GM18502 (cell line): ENCODE measurements at regions not wholly inside any gene's neighbourhood (a gene's known extent, or its start where the extent isn't known, plus 50 kb on each side); places are given as distances from the start of the nearest gene placed in this dataset.

ENCODE experiments used
- ATAC-seq: cut with Tn5 transposase; IDR thresholded peaks from one replicate; pipeline ENCODE4 v1.9.1; 2021; ENCODE audit warnings: mild to moderate bottlenecking; ENCODE audit not compliant: unreplicated experiment, poor library complexity

GRCh38 chr6:105920071-105920470 is 166.1 kb upstream of the PRDM1 start:
- no peak for ATAC-seq

DNA sequence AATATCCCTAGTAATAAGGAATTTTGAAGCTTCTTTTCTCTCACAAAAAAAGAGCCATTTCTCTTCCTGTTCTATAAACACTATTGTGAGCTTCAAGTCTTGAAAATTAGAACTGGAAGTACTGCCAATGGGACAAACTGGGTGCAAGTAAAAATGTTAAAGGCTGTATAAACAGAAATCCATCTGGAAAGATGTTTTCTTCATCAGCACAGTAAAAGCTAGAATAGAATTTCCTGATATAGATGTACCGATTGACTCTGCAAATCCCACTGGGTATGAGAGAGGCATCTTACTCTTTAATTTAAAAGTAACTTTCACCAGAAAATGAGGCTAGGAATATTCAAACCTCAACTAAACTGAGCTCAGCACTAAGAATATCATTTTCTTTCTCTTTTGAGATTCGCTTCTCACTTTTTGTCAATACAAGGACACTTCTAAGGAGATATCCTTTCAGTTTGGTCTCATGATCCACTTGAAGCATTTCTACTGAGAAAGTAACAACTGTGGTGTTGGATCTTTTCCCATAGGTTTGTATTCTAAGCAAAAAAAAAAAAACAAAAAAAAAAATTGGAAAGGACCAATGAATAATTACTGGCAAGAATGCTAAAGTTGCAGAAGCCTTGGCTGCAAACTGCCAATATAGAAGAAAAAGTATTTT is 169.0 kb upstream of the PRDM1 start:
- ATAC-seq = no peak

DNA sequence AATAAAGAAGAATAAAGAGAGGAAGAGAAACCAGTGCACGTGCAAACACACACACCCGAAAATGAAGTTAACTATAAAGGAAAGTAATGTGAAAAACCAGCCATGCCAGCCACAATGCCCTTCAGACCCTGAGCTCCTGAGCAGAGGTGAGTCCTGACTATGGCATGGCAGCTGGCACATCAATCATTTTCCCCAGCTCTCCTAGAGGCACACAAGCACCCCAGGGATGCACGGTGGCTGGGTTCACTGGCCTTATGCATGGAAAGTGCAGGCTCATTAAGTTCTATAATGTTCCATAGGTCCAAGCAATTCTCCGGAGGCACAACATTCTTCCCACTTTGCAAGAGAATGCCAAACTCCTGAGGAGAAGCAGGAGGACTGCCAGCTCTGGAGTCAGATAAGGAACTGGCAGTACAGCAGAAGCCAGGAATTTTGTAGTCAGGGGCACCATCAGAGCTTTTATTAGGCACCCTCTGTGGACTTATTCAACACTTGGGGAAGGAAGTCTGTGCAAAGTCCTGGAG is 175.0 kb upstream of the PRDM1 start:
- no peak for ATAC-seq

GRCh38 chr6:105909106-105909505 is 177.0 kb upstream of the PRDM1 start:
- ATAC-seq = no peak

DNA sequence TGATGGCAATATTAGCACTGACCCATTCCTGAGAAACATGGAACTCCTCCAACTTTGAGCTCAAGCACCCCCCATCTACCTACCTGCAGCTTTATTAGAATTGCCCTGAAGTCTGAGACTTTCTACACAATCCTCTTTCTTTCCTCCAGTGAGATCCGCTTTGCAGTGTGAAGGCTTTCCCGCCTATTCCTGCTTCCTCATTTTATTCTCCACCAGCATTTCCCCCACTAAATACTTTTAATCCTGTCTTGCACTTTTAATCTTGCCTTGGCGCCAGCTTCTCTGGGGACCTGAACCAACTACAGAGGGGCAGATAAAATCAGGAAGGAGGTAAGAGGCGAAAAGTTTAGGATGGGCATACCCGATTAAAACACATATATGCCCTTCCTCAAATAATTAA is 178.1 kb upstream of the PRDM1 start:
- ATAC-seq = no peak

- no peak for ATAC-seq
Measured at GRCh38 chr6:105907301-105907700, 178.8 kb upstream of the PRDM1 start.

- no peak for ATAC-seq
Measured at GRCh38 chr6:105902401-105903031, 183.6 kb upstream of the PRDM1 start.

DNA sequence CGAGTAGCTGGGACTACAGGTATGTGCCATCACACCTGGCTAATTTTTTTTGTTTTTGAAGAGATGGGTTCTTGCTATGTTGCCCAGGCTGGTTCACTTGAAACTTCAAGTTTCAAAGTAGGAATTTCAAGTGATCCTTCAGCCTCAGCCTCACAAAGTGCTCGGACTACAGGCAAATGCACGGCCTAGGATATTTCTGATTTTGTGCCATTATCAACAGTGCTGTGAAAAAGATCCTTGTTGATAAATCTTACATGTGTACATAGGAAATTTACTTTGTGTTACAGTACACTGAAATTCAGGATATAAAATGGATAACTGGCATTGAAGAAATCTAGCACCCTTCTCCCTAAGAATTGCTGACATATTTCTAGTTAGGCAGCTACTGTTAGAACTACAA is 184.6 kb upstream of the PRDM1 start:
- ATAC-seq = no peak

DNA sequence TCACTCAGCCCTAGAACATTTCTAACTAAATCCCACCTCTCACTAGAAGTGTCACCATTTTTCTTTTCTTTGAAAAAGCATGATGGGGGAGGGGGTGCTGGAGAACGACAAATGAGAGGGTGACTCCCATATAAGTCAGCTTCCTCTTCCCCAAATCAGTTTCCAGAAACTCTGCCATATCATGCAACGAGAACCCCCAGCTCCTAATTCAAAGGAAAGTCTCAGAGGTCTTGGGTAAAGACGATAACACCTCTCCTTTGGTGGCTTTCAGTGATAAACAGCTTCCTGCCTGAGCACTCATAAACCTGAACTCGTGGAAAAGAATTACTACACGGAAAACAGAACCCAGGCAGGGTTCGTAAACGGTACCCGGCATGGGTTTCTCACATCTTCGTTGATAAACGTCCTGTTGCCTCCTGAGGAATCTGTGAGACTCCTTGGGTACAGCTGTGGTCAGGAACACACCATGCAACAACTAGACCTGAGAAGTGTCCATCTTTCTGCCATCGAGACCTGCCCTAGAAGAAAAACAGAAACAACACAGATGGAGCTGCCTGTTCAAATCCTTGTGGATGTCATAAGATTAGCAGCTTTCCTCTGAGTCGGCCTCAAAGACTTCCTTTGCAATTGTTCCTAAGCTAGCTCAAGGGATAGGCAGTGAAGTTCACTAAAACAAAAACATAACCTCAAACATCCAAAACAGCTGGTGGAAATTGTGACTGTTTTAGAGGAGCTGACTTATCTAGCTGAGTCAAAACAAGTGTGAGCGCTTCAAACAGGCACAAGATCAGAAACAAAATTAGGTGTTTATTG is 185.8 kb upstream of the PRDM1 start:
- no peak for ATAC-seq

DNA sequence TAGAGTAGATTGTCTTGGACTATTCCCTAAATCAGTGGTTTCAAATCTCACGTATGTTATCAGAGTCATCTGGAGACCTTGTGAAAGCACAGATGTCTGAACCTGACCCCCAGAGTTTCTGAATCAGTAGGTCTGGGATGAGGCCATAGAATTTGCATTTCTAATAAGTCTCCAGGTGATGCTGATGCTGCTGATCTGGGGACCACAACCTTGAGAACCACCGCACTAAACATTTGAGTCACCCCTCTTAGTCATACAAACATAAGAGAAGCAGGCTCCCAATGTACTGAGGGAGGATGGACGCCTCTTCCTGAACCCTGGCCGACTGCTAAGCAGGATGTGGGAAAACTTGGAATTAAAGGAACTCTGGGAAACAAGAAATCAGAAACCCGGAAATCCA is 187.8 kb upstream of the PRDM1 start:
- ATAC-seq = peak; percentile 85

- ATAC-seq = no peak
Measured at GRCh38 chr6:105897131-105897530, 189.0 kb upstream of the PRDM1 start.

- ATAC-seq = no peak
Measured at GRCh38 chr6:105896821-105897095, 189.4 kb upstream of the PRDM1 start.

GRCh38 chr6:105896052-105896820 is 189.9 kb upstream of the PRDM1 start:
- ATAC-seq = no peak

DNA sequence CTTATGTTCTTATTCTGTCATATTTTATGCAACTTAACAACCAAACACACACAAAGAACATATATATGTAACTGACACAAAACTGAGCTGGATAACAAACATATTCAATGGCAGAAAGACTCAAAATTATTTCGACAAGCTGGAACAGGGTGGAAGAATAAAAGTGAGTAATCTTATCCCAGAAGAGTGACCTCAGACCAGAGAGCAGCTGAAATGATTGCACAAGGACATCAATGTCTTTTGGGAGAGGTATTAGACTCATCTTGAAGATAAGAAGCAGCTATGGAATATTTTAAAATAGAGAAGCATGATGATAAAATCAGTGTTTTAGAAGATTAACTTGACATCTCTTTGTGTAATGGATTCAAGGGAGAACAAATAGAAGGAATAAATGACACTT is 191.6 kb upstream of the PRDM1 start:
- ATAC-seq = no peak

GRCh38 chr6:105893741-105894140 is 192.4 kb upstream of the PRDM1 start:
- no peak for ATAC-seq

DNA sequence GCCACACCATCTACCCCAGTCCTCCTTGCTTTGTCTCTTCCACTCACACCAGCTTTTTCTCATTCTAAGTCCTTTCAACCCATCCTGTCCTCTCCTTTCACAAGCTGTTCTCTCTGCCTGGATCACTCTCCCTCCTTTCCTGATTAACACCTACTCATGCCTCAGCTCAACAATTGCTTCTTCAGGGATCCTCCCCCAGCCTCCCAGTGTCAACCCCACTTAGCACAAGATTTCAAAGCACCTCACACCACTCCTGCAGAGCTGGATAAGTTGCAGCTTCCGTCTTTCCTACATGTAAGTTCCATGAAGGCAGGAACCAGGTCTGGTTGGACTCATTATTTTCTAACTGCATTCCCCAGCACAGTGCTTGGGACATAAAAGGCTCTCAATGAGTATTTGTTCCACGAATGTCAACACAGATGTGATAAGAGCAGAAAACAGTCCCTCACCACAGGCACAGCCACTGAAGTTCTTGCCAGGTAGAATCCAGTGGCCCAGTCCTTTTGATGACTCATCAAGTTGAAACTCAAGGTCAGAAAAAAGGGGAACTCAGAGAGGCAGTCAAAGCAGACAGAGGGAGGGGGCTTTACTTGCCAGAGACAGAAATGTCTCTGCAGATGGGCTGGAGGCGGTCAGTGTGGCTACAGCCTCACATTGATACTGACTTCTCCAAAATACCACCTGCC is 193.4 kb upstream of the PRDM1 start:
- peak; percentile 93 for ATAC-seq

DNA sequence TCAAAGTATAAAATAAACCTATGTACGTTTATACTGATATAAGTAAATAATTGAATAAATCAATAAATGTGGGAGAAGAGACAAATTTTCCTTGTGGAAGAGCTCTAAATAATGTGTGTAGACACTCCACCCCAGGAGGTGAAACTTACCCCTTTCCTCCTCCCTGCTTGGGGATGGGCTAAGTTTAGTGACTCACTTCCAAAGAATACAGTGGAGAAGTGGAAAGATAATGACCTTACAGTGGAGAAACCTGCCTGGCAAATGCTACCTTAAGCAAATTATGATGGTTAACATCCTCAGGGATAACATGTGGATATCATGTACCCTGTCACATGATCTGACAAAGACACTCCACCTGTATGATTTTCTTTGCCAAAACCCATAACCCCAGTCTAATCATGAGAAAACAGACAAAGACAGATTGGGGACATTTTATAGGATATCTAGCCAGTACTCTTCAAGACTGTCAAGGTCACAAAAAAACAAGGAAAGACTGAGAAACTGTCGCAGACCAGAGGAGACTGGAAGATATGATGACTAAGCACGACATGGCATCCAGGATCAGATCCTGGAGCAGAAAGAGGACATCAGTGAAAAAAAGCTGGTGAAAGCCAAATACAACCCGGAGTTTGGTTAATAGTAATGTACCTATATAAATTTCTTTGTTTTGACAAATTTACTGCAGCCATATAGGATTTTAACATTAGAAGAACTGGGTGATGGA is 195.5 kb upstream of the PRDM1 start:
- ATAC-seq = no peak

DNA sequence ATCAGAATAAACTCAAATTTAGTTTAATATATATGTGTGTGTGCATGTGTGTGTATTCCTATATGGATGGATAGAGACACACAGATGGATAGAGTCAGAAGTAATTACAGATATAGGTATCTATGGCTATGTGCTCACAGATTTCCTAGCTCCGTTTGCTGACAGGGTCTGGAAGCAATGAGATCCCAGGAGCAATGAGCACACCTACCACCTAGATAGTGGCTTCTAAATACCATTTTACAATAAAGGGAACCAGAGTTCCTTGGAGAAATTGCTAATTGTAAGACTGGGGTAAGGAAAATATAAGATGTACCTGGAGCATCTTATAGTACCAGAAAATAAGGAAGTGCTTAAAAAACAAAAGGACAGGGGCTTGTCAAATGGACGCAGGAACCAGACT is 196.2 kb upstream of the PRDM1 start:
- ATAC-seq = no peak

DNA sequence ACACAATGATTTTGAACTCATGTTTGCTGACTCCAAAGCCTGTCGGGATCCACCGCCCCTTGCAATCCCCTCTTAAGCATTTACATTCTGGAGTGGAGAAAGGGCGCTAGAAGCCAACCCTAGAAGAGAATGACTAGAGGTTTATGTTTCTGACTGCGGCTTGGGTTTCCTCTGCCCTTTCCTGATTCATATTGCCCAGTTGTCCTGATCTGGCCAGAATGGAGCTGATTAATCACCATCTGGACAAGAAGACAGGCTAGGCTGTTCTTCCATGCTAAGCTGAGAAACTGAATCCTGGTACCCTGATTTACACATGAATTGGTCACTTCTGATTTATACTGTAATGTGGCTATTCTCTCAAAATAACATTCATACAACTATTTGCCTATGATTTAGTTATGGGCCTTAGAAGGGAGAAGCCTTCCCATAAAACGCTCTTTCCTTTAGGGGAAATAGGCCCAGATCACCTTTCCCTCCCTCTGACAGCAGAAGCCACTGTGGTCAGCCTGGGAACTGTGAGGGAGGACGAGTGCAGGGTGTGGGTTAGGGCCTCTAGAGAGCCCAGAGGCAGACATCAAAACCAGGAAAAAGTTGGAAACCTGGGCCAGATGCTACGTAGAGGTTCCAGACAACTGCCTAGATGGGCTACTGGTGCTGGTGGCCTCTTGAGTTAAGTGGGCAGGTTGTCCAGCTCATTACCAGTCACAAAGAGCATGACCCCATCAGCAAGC is 199.2 kb upstream of the PRDM1 start:
- ATAC-seq = no peak
